ENCODE measurements at regions not wholly inside any gene's neighbourhood (a gene's known extent, or its start where the extent isn't known, plus 50 kb on each side); places are given as distances from the start of the nearest gene placed in this dataset.
"Not testable (repeated sequence)": the region's sequence is repeated elsewhere in the genome, so short reads cannot be mapped to it uniquely, and the experiment has no call there.

DNA sequence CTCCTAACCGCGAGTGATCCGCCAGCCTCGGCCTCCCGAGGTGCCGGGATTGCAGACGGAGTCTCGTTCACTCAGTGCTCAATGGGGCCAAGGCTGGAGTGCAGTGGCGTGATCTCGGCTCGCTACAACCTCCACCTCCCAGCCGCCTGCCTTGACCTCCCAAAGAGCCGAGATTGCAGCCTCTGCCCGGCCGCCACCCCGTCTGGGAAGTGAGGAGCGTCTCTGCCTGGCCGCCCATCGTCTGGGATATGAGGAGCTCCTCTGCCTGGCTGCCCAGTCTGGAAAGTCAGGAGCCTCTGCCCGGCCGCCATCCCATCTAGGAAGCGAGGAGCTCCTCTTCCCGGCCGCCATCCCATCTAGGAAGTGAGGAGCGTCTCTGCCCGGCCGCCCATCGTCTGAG lies 58.8 kb upstream of the ANKRD30BL start:
- DNase-seq (ENCODE audit: low spot score in 2 of 2); H3K4me1 ChIP-seq; H3K36me3 ChIP-seq; H3K27me3 ChIP-seq; H3K9me3 ChIP-seq; H3K4me3 ChIP-seq; H3K27ac ChIP-seq: not testable (repeated sequence)
- WGBS: 99% methylated on average over 13 of the region's 28 CpGs

DNA sequence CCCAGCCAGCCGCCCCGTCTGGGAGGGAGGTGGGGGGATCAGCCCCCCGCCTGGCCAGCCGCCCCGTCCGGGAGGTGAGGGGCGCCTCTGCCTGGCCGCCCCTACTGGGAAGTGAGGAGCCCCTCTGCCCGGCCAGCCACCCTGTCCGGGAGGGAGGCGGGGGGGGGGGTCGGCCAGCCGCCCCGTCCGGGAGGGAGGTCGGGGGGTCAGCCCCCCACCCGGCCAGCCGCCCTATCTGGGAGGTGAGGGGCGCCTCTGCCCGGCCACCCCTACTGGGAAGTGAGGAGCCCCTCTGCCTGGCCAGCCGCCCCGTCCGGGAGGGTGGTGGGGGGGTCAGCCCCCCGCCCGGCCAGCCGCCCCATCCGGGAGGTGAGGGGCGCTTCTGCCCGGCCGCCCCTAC lies 60.1 kb upstream of the ANKRD30BL start:
- not testable (repeated sequence) for H3K27ac ChIP-seq; DNase-seq (ENCODE audit: low spot score in 2 of 2); H3K36me3 ChIP-seq; H3K9me3 ChIP-seq; H3K4me1 ChIP-seq; H3K4me3 ChIP-seq; H3K27me3 ChIP-seq
- WGBS: no CpG with 5 or more reads among the region's 30 CpGs

DNA sequence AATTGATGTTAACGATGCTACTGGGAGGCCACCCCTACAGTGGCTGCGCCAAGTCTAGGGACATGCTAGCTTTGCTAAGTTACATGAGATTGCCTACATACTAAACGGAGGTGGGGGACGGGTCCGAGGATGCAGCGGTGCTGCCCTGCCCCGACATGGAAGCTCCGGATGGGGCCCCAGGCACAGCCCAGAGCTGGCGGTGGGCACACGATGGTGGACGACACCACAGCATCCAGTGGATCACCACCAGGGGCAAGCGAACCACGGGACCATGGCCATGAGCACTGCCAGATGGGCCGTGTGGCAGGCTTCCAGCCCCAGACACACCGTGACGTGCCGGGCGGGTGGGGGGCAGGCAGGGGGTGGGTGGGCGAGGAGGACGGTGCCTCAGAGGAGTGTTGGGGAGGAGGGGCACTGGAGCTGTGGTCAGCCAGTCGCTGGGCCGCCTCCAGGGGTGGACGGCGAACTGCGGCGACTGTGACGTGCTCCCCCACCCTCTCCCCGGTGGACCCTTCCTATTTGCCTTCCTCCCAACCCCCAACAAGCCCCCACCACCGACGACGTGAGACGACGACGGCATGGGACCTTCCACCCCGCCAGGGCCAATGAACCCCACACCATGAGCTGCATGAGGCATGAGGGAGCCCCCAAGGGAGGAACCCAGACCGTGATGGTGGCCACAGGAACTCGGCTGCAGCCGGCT lies 90.6 kb upstream of the ANKRD30BL start:
- H3K4me3 ChIP-seq: no peak overlapping the region
- H3K27me3 ChIP-seq: peaks cover 18% of the 10 kb centered on the region
- peak; percentile 44 to 77 for DNase-seq (ENCODE audit: low spot score in 2 of 2)
- WGBS: 92% methylated on average over 25 of the region's 38 CpGs
- no peaks in the 10 kb centered on the region for H3K36me3 ChIP-seq
- H3K4me1 ChIP-seq: peaks cover 6% of the 10 kb centered on the region
- TF ChIP-seq POLR2A (IDR thresholded peaks at IDR 0.05) (no peak), POLR2AphosphoS5 (IDR thresholded peaks at IDR 0.05) (no peak), EP300 (IDR thresholded peaks at IDR 0.05) (no peak)
- TF ChIP-seq, protein P1, sequence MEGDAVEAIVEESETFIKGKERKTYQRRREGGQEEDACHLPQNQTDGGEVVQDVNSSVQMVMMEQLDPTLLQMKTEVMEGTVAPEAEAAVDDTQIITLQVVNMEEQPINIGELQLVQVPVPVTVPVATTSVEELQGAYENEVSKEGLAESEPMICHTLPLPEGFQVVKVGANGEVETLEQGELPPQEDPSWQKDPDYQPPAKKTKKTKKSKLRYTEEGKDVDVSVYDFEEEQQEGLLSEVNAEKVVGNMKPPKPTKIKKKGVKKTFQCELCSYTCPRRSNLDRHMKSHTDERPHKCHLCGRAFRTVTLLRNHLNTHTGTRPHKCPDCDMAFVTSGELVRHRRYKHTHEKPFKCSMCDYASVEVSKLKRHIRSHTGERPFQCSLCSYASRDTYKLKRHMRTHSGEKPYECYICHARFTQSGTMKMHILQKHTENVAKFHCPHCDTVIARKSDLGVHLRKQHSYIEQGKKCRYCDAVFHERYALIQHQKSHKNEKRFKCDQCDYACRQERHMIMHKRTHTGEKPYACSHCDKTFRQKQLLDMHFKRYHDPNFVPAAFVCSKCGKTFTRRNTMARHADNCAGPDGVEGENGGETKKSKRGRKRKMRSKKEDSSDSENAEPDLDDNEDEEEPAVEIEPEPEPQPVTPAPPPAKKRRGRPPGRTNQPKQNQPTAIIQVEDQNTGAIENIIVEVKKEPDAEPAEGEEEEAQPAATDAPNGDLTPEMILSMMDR (IDR thresholded peaks at IDR 0.05): no peak
- peaks cover 4% of the 10 kb centered on the region for H3K9me3 ChIP-seq
- no peak overlapping the region for H3K27ac ChIP-seq

DNA sequence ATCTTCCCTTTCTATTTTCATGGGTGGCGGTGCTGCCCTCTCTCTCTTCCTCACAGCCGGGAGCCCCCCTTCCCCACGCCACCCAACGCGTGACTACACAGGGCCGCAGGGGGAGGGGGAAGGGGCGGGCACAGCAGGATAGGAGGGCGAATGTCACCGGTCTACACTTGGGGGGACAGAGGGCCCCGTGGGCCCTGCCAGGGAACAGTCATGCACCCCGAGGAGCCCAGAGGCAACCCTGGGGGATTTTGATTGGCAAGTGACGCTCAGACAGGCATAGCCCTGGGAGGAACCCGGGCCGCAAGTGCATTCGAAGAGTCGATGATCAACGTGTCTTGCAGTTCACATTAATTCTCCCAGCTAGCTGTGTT lies 91.1 kb upstream of the ANKRD30BL start:
- 98% methylated on average over 7 of the region's 17 CpGs for WGBS
- H3K27ac ChIP-seq: no peak overlapping the region

DNA sequence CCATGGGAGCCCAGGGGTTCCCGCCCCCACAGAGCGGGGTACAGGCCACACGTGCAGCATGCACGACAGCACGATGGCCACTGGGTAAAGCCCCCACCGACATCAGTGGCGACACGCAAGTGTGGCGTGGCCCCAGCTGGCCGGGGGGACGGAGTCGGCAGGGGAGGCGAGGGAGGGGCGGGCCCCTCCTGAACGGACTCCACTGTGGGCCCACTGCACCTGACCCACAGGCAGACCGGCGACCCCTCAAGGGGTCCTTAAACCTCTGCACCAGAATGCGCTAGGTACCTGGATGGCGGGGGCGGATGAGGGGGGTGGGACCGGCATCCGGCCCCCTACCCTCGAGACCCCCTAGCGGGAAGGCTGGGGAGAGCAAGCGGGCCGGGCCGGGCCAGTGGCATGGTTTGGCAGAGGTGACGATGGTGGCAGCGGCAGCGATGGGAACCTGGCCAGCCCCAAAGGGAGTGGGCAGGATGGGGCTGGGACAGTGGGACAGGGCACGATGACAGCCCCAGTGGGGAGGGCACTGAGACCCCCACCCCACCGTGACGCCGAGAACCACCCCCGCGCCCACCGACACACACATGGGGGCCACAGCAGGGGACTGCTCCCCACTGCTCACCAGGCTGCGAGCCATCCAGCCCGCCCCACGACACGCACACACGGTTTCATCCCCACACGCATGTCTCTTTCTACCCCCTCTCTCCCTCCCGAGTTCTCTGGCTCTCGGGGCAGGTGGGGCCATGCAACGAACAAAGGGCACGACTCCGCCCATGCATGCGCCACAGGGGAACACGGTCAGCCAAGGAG lies 91.9 kb upstream of the ANKRD30BL start:
- Histone ChIP-seq H3K9me3 (peaks cover 4% of the 10 kb centered on the region), H3K4me3 (no peak overlapping the region), H3K36me3 (no peaks in the 10 kb centered on the region), H3K4me1 (peaks cover 13% of the 10 kb centered on the region), H3K27me3 (peaks cover 31% of the 10 kb centered on the region), H3K27ac (no peak overlapping the region)
- DNase-seq (ENCODE audit: low spot score in 2 of 2): peak in 1 of 2 donors; percentile 62
- WGBS: 94% methylated on average over 35 of the region's 50 CpGs
- TF ChIP-seq, protein P1 (IDR thresholded peaks at IDR 0.05): no peak
- no peak for TF ChIP-seq POLR2AphosphoS5 (IDR thresholded peaks at IDR 0.05)
- no peak for TF ChIP-seq EP300 (IDR thresholded peaks at IDR 0.05)
- TF ChIP-seq POLR2A (IDR thresholded peaks at IDR 0.05): no peak

More for the DNA sequence above, 91.1 kb upstream of the ANKRD30BL start:
- no peak overlapping the region for H3K4me3 ChIP-seq
- H3K27me3 ChIP-seq: peaks cover 23% of the 10 kb centered on the region
- DNase-seq (ENCODE audit: low spot score in 2 of 2): no peak
- peaks cover 4% of the 10 kb centered on the region for H3K9me3 ChIP-seq
- TF ChIP-seq POLR2A (IDR thresholded peaks at IDR 0.05) (no peak), EP300 (IDR thresholded peaks at IDR 0.05) (no peak), POLR2AphosphoS5 (IDR thresholded peaks at IDR 0.05) (no peak)
- TF ChIP-seq, protein P1 (IDR thresholded peaks at IDR 0.05): no peak
- no peaks in the 10 kb centered on the region for H3K36me3 ChIP-seq
- H3K4me1 ChIP-seq: peaks cover 11% of the 10 kb centered on the region

DNA sequence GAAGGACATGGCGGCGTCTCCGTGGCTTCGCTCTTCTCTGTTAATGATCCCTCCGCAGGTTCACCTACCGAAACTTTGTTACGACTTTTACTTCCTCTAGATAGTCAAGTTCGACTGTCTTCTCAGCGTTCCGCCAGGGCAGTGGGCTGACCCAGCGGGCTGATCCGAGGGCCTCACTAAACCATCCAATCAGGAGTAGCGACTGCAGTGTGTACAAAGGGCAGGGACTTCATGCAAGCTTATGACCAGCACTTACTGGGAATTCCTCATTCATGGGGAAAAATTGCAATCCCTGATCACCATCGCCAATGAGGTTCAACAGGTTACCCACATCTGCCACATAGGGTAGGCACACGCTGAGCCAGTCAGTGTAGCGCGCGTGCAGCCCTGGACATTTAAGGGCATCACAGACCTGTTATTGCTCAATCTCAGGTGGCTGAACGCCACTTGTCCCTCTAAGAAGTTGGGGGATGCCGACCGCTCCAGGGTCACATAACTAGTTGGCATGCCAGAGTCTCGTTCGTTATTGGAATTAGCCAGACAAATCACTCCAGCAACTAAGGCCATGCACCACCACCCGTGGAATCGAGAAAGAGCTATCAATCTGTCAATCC lies 92.7 kb upstream of the ANKRD30BL start:
- H3K27me3 ChIP-seq: peaks cover 38% of the 10 kb centered on the region
- not testable (repeated sequence) for DNase-seq (ENCODE audit: low spot score in 2 of 2); H3K9me3 ChIP-seq; H3K27ac ChIP-seq; H3K4me3 ChIP-seq; H3K36me3 ChIP-seq
- WGBS: 95% methylated on average over 21 of the region's 25 CpGs
- H3K4me1 ChIP-seq: peaks cover 13% of the 10 kb centered on the region
